OCI-LY7 (cell line): ENCODE measurements at regions not wholly inside any gene's neighbourhood (a gene's known extent, or its start where the extent isn't known, plus 50 kb on each side); places are given as distances from the start of the nearest gene placed in this dataset.

ENCODE experiments used
- EZH2phosphoT487 ChIP-seq: fragments of 200-600 bp; sonication (generic); IDR thresholded peaks from 2 replicates; pipeline ENCODE4 v1.6.1; 2018; ENCODE audit warnings: low read depth, borderline replicate concordance, mild to moderate bottlenecking, mixed run types, antibody characterized with exemption, low read length, moderate library complexity, mixed read lengths
- TF ChIP-seq, protein P1 (sequence below): fragments of 200-600 bp; sonication (generic); conservative IDR thresholded peaks from 2 replicates; pipeline ENCODE4 v1.5.1; 2014; ENCODE audit warnings: mild to moderate bottlenecking, antibody characterized with exemption, low read length, moderate library complexity, mixed read lengths

GRCh38 chr2:129802290-129802689 is 177.2 kb upstream of the RAB6C start:
- TF ChIP-seq, protein P1, sequence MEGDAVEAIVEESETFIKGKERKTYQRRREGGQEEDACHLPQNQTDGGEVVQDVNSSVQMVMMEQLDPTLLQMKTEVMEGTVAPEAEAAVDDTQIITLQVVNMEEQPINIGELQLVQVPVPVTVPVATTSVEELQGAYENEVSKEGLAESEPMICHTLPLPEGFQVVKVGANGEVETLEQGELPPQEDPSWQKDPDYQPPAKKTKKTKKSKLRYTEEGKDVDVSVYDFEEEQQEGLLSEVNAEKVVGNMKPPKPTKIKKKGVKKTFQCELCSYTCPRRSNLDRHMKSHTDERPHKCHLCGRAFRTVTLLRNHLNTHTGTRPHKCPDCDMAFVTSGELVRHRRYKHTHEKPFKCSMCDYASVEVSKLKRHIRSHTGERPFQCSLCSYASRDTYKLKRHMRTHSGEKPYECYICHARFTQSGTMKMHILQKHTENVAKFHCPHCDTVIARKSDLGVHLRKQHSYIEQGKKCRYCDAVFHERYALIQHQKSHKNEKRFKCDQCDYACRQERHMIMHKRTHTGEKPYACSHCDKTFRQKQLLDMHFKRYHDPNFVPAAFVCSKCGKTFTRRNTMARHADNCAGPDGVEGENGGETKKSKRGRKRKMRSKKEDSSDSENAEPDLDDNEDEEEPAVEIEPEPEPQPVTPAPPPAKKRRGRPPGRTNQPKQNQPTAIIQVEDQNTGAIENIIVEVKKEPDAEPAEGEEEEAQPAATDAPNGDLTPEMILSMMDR, result no peak
- no peak for TF ChIP-seq EZH2phosphoT487
